ENCODE measurements at regions not wholly inside any gene's neighbourhood (a gene's known extent, or its start where the extent isn't known, plus 50 kb on each side); places are given as distances from the start of the nearest gene placed in this dataset.

GRCh38 chr7:25894002-25894901 lies 257.7 kb upstream of the NFE2L3 start:
- TF ChIP-seq CTCF (IDR thresholded peaks at IDR 0.05; ENCODE audit: insufficient read depth, low read length) (no peak), GABPA (IDR thresholded peaks at IDR 0.05; ENCODE audit: low read depth) (no peak)

Measured in HL-60 (cell line).